HepG2 (cell line): ENCODE measurements at regions not wholly inside any gene's neighbourhood (a gene's known extent, or its start where the extent isn't known, plus 50 kb on each side); places are given as distances from the start of the nearest gene placed in this dataset.
A peak's percentile ranks its signal among the peaks of the same experiment; 100 is the strongest.

Source experiments
- ATAC-seq: fragments of 200-7000 bp; cut with Tn5 transposase; 3 replicates; pipeline ENCODE4 v1.9.1; 2020; ENCODE audit warnings: mild to moderate bottlenecking, moderate library complexity
- BruUV-seq: library from RNA; stranded (reverse); fragments of 400-500 nt; replicated peaks from 2 replicates; lab custom pipeline; 2021; lab: Mats Ljungman, UMichigan
- CTCF ChIA-PET: fragments of 300-600 bp; formaldehyde crosslinking; extraction: SDS; loops from one replicate; lab custom pipeline; 2021; ENCODE audit warnings: low total read pairs, inconsistent platforms, low intra/inter-chr PET ratio; lab: Yijun Ruan, JAX
- POLR2A ChIA-PET: fragments of 350-600 bp; sonication (Branson Sonifier 250); formaldehyde crosslinking; loops from one replicate; lab custom pipeline; 2020; ENCODE audit warnings: antibody characterized with exemption, inconsistent platforms; lab: Yijun Ruan, JAX
- DNase-seq: peaks from one replicate; pipeline ENCODE4 v3.0.0-alpha.2; 2015; ENCODE audit warnings: low spot score
- FAIRE-seq: peaks from 3 replicates; lab custom pipeline; 2011; peaks lifted over from hg19 to GRCh38; lab: Jason Lieb, UNC
- H2AFZ ChIP-seq: one replicate; pipeline ENCODE4 v1.6.1; 2011; ENCODE audit warnings: low read length, inconsistent platforms
- H3K27ac ChIP-seq: fragments of 300-600 bp; 3 replicates; pipeline ENCODE4 v1.8.0; 2011; ENCODE audit warnings: mixed run types, mild to moderate bottlenecking, mixed read lengths, low read length, inconsistent platforms; ENCODE audit not compliant: insufficient read depth; ENCODE audit errors: extremely low read length
- H3K27me3 ChIP-seq, 2 experiments: fragments of 200-600 bp in 1 of 2; 2 replicates in 1 of 2; 3 replicates in 1 of 2; pipeline versions ENCODE4 v1.6.0 to v1.8.0; 2011; ENCODE audit warnings: low read length in 2 of 2, mild to moderate bottlenecking in 2 of 2, moderate library complexity in 2 of 2, inconsistent platforms in 1 of 2; ENCODE audit not compliant: insufficient read depth in 2 of 2, control insufficient read depth in 1 of 2
- H3K36me3 ChIP-seq, 2 experiments: fragments of 200-600 bp in 1 of 2; replicated peaks in 1 of 2; 2 replicates in 1 of 2; 3 replicates in 1 of 2; pipeline versions ENCODE4 v1.5.1 to v1.8.0; 2011; ENCODE audit warnings: low read length in 2 of 2, inconsistent platforms in 1 of 2; ENCODE audit not compliant: insufficient read depth in 2 of 2, control insufficient read depth in 1 of 2
- H3K4me1 ChIP-seq: 2 replicates; pipeline ENCODE4 v1.5.1; 2012; ENCODE audit warnings: low read length, inconsistent platforms; ENCODE audit not compliant: insufficient read depth
- H3K4me2 ChIP-seq: 2 replicates; pipeline ENCODE4 v1.6.0; 2011; ENCODE audit warnings: low read depth, low read length, inconsistent platforms
- H3K4me3 ChIP-seq, 3 experiments: fragments of 200-600 bp in 1 of 3; sonication (generic), shearing (Covaris generic) in 1 of 3; replicated peaks in 1 of 3; 2 replicates each; pipeline ENCODE4 v1.5.1; 2011 to 2016; ENCODE audit warnings: low read length in 3 of 3, inconsistent platforms in 2 of 3, low read depth in 2 of 3, mild to moderate bottlenecking in 2 of 3, control low read depth in 1 of 3, mixed read lengths in 1 of 3; ENCODE audit not compliant: insufficient read depth in 1 of 3
- H3K79me2 ChIP-seq: one replicate; pipeline ENCODE4 v1.6.1; 2011; ENCODE audit warnings: low read length, inconsistent platforms; ENCODE audit not compliant: insufficient read depth
- H3K9ac ChIP-seq: 2 replicates; pipeline ENCODE4 v1.6.0; 2011; ENCODE audit warnings: mild to moderate bottlenecking, low read depth, low read length, inconsistent platforms; ENCODE audit not compliant: insufficient read depth
- H3K9me3 ChIP-seq: 2 replicates; pipeline ENCODE4 v1.5.1; 2012; ENCODE audit warnings: mild to moderate bottlenecking, low read length
- H4K20me1 ChIP-seq: 2 replicates; pipeline ENCODE4 v1.6.0; 2011; ENCODE audit warnings: inconsistent platforms, mild to moderate bottlenecking, low read length, moderate library complexity; ENCODE audit not compliant: insufficient read depth
- KDM1A ChIP-seq: IDR thresholded peaks from 2 replicates; pipeline ENCODE4 v1.6.1; 2016; ENCODE audit warnings: missing compliant biosample characterization
- NFE2L2 ChIP-seq: fragments of 150-350 bp; IDR thresholded peaks from 2 replicates; pipeline ENCODE4 v1.6.1; 2014; ENCODE audit warnings: low read length
- STAG1 ChIP-seq: sonication (generic); formaldehyde crosslinking; IDR thresholded peaks from 2 replicates; pipeline ENCODE4 v1.4.0; 2020; ENCODE audit warnings: missing genetic modification reagents
- TBX3 ChIP-seq: fragments of 450-650 bp; IDR thresholded peaks from 2 replicates; pipeline ENCODE4 v1.6.1; 2017; ENCODE audit warnings: antibody characterized with exemption, mild to moderate bottlenecking, inconsistent platforms, borderline replicate concordance
- ZBTB7A ChIP-seq: sonication (generic); formaldehyde crosslinking; IDR thresholded peaks from 2 replicates; pipeline ENCODE4 v1.8.0; 2022; ENCODE audit warnings: mild to moderate bottlenecking, missing genetic modification reagents
- ZFP41 ChIP-seq: sonication (generic); formaldehyde crosslinking; IDR thresholded peaks from 2 replicates; pipeline ENCODE4 v1.4.0; 2020; ENCODE audit warnings: mild to moderate bottlenecking, missing genetic modification reagents, borderline replicate concordance
- ZNF160 ChIP-seq: sonication (generic); formaldehyde crosslinking; IDR thresholded peaks from 2 replicates; pipeline ENCODE4 v1.8.0; 2022; ENCODE audit warnings: mild to moderate bottlenecking, inconsistent platforms, missing genetic modification reagents
- WGBS: methylation state at CpG from one replicate; pipeline ENCODE4 v1.1.6; 2017; ENCODE audit warnings: low lambda C conversion rate; 5-methylcytosine and 5-hydroxymethylcytosine counted together
- in situ Hi-C: cut with HindIII; loops from 2 replicates; pipeline ENCODE4 v1.10.0; 2017; ENCODE audit warnings: low pct_unique_long_range_greater_than_20kb; ENCODE audit not compliant: extremely low pct_ligation_motif_present
- intact Hi-C: fragments of 100-400 bp; cut with micrococcal nuclease; formaldehyde crosslinking; loops from one replicate; pipeline ENCODE4 v1.10.0; 2022; ENCODE audit not compliant: unreplicated experiment
- TF ChIP-seq, protein P1 (sequence below): sonication (generic); formaldehyde crosslinking; IDR thresholded peaks from 2 replicates; pipeline ENCODE4 v1.4.0; 2020; ENCODE audit warnings: low read depth, mild to moderate bottlenecking, missing genetic modification reagents

DNA sequence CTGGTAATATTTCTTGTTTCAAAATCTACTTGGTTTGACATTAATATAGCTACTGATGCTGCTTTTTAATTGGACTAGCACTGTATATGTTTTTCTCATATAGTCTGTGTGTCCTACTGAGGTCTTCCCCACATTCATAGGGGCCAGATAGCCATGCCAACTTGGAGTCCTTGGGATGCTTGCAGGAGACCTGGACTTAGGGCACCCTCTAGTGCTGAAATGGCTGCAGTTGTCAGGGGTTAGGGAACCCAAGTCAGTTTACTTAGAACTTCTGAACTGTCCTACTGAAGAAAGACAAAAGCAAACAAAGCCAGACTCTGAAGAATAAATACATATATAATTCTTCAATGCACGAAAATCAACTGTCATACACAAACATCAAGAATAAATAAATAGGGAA is 279.9 kb upstream of the SYT1 start (continued):
- TF ChIP-seq ZFP41 (CRISPR knock-in tag): no peak
- peak; percentile 65 for TF ChIP-seq STAG1
- no peak for TF ChIP-seq TBX3
- no peak for TF ChIP-seq ZBTB7A (CRISPR knock-in tag)
- TF ChIP-seq NFE2L2: no peak
- no peak for TF ChIP-seq KDM1A (CRISPR knock-in tag)

DNA sequence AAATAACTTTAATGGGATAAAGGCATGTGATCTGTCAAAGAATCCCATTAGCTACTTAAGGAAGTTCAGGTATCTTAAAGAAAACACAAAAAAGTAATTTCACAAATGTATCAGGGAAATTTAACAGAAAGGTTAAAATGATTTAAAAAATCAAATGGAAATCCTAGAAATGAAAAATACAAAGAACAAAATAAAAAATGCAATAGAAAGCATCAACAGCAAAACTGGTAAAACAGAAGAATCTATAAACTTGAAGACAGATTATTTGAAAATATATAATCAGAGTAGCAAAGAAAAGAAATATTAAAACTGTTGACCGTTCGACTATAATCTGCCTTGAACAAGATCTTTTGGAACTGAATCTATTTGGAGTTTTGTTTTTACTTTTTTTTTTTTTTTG is 279.4 kb upstream of the SYT1 start:
- Histone ChIP-seq H3K9me3 (peaks cover 32% of the 10 kb centered on the region), H3K4me2 (no peak overlapping the region), H3K4me1 (no peaks in the 10 kb centered on the region), H2AFZ (no peak overlapping the region), H3K27ac (no peak overlapping the region), H3K36me3 (no peaks in the 10 kb centered on the region), H3K27me3 (no peaks in the 10 kb centered on the region), H4K20me1 (no peaks in the 10 kb centered on the region), H3K9ac (no peak overlapping the region), H3K4me3 (no peak overlapping the region), H3K79me2 (no peaks in the 10 kb centered on the region)
- peak; percentile 81; the same call in 1 of the 2 replicates for TF ChIP-seq ZNF160 (CRISPR knock-in tag)
- TF ChIP-seq, protein P1, sequence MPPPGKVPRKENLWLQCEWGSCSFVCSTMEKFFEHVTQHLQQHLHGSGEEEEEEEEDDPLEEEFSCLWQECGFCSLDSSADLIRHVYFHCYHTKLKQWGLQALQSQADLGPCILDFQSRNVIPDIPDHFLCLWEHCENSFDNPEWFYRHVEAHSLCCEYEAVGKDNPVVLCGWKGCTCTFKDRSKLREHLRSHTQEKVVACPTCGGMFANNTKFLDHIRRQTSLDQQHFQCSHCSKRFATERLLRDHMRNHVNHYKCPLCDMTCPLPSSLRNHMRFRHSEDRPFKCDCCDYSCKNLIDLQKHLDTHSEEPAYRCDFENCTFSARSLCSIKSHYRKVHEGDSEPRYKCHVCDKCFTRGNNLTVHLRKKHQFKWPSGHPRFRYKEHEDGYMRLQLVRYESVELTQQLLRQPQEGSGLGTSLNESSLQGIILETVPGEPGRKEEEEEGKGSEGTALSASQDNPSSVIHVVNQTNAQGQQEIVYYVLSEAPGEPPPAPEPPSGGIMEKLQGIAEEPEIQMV (CRISPR knock-in tag): no peak
- DNase-seq (no peak), FAIRE-seq (no peak), ATAC-seq (no peak)
- intact Hi-C loops (no loop called here), in situ Hi-C loops (no loop called here)
- CTCF ChIA-PET: no interaction called here
- POLR2A ChIA-PET: no interaction called here
- 1% methylated on average over 2 of the region's 2 CpGs for WGBS
- no TSS peak for BruUV-seq
